DMS114 treated with DMSO at 0.1 percent for 48 hours (cell line): ENCODE measurements at regions not wholly inside any gene's neighbourhood (a gene's known extent, or its start where the extent isn't known, plus 50 kb on each side); places are given as distances from the start of the nearest gene placed in this dataset.
"Not testable (repeated sequence)": the region's sequence is repeated elsewhere in the genome, so short reads cannot be mapped to it uniquely, and the experiment has no call there.

Experiments
- DNase-seq: peaks from one replicate; lab custom pipeline; 2025; ENCODE audit not compliant: unreplicated experiment; lab: John Stamatoyannopoulos, UW

GRCh38 chr5:12095808-12096281, 191.6 kb upstream of the CTNND2 start:
- no peak for DNase-seq

- DNase-seq, result no peak
These were observed 189.3 kb upstream of the CTNND2 start for GRCh38 chr5:12093586-12093985.

- DNase-seq, result no peak
These were observed 176.5 kb upstream of the CTNND2 start for GRCh38 chr5:12080761-12081160.

GRCh38 chr5:12078286-12078685, 174.0 kb upstream of the CTNND2 start:
- DNase-seq, result not testable (repeated sequence)

- no peak for DNase-seq
These were observed 169.2 kb upstream of the CTNND2 start for GRCh38 chr5:12073426-12073825.

GRCh38 chr5:12072441-12072840, 168.2 kb upstream of the CTNND2 start:
- DNase-seq, result no peak

- DNase-seq, result no peak
These were observed 167.2 kb upstream of the CTNND2 start for GRCh38 chr5:12071455-12071854.

- DNase-seq, result peak; percentile 28
These were observed 119.5 kb upstream of the CTNND2 start for GRCh38 chr5:12023614-12024241.

GRCh38 chr5:12022444-12022843, 118.2 kb upstream of the CTNND2 start:
- no peak for DNase-seq

GRCh38 chr5:12019306-12019705, 115.1 kb upstream of the CTNND2 start:
- DNase-seq, result no peak

GRCh38 chr5:12017007-12017406, 112.8 kb upstream of the CTNND2 start:
- no peak for DNase-seq

- DNase-seq, result no peak
These were observed 112.0 kb upstream of the CTNND2 start for GRCh38 chr5:12016159-12016746.

- no peak for DNase-seq
These were observed 109.1 kb upstream of the CTNND2 start for GRCh38 chr5:12013351-12013750.

- no peak for DNase-seq
These were observed 99.4 kb upstream of the CTNND2 start for GRCh38 chr5:12003680-12004079.

GRCh38 chr5:11998397-11998796, 94.2 kb upstream of the CTNND2 start:
- DNase-seq, result no peak

- no peak for DNase-seq
These were observed 93.7 kb upstream of the CTNND2 start for GRCh38 chr5:11997942-11998341.

- DNase-seq, result no peak
These were observed 88.3 kb upstream of the CTNND2 start for GRCh38 chr5:11992518-11992917.

GRCh38 chr5:11985993-11986392, 81.7 kb upstream of the CTNND2 start:
- DNase-seq, result no peak

GRCh38 chr5:11984196-11984595, 80.0 kb upstream of the CTNND2 start:
- no peak for DNase-seq

- no peak for DNase-seq
These were observed 77.7 kb upstream of the CTNND2 start for GRCh38 chr5:11981986-11982385.

GRCh38 chr5:11977904-11978303, 73.7 kb upstream of the CTNND2 start:
- no peak for DNase-seq

GRCh38 chr5:11973469-11973868, 69.2 kb upstream of the CTNND2 start:
- no peak for DNase-seq

- no peak for DNase-seq
These were observed 59.0 kb upstream of the CTNND2 start for GRCh38 chr5:11963227-11963626.
